ENCODE measurements at regions not wholly inside any gene's neighbourhood (a gene's known extent, or its start where the extent isn't known, plus 50 kb on each side); places are given as distances from the start of the nearest gene placed in this dataset.

- TF ChIP-seq SP1 (IDR thresholded peaks at IDR 0.05) (no peak), FOXK2 (IDR thresholded peaks at IDR 0.05) (no peak)
Measured at GRCh38 chrX:5100004-5100403, 1128.7 kb downstream of the NLGN4X start.
